Activated CD4-positive, CD25-positive, alpha-beta regulatory T cell treated with anti-CD3 and anti-CD28 coated beads, Interleukin-2, amount 50 U/mL, for 24 hours (primary cell): ENCODE measurements at regions not wholly inside any gene's neighbourhood (a gene's known extent, or its start where the extent isn't known, plus 50 kb on each side); places are given as distances from the start of the nearest gene placed in this dataset.
"Not testable (repeated sequence)": the region's sequence is repeated elsewhere in the genome, so short reads cannot be mapped to it uniquely, and the experiment has no call there.

ENCODE experiments used
- ATAC-seq, 2 donors: fragments of 150-1000 bp; cut with Tn5 transposase; one replicate each; pipeline ENCODE4 v1.10.0; 2021; ENCODE audit warnings: mild to moderate bottlenecking in 1 of 2, moderate library complexity in 1 of 2

DNA sequence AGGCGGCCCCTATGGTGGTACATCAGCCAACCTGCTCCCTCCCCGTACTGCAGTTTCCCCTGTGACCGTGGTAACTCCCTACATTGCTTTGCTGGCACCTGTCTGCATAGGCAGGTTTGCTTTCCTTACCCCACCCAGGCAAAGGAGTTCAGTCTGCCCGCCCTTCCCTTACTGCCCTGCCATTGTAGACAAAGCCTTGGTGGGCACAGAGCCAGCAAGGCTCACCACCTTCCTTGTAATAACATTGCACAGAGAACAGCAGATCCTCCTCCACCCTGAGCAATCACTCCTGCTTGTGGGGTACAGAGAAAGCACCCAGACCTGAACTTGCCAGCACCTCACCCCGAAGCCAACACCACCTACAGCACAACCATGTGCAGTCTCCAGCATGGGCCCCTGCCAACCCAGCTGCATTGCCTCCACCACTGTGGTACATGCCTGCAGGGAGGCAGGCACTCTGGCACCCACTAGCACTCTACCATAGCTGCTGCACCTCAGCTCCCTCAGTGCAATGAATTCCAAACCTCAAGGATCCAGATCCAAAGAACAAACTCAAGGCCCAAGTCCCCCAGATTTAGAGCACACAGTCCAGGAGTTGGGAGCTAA, 192.7 kb upstream of the KCNMB2 start:
- ATAC-seq: no peak

DNA sequence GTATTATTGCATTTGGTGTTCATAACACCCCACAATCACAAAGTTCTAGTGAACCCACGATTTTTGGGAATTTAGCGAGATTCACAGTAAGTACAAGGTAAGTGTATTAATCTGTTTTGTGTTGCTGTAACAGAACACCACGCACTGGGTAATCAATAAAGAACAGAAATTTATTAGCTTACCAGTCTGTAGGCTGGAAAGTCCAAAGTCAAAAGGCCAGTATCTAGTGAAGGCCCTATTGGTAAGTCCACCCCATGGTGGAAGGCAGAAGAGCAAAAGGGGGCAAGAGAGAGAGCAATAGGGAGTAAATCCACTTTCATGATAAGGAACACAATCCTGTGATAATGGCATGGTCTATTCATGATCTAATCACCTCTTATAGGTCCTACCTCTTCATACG, 190.3 kb upstream of the KCNMB2 start:
- ATAC-seq: no peak

DNA sequence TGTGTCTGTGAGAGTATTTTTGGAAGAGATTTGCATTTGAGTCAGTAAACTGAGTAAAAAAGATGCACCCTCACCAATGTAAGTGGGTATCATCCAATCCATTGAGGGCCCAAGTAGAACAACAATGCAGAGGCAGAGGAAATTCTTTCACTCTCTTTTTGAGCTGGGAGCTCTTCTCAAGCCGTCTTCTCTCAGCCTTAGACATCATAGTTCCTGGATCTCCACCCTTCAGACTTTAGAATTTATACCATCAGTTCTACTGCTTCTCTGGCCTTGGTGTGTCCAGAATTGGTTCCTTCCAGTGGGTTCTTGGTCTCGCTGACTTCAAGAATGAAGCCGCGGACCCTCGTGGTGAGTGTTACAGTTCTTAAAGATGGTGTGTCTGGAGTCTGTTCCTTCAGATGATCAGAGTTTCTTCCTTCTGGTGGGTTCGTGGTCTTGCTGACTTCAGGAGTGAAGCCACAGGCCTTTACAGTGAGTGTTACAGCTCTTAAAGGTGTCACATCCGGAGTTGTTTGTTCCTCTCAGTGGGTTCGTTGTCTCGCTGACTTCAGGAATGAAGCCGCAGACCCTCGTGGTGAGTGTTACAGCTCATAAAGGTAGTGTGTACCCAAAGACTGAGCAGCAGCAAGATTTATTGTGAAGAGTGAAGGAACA, 187.5 kb upstream of the KCNMB2 start:
- not testable (repeated sequence) for ATAC-seq

DNA sequence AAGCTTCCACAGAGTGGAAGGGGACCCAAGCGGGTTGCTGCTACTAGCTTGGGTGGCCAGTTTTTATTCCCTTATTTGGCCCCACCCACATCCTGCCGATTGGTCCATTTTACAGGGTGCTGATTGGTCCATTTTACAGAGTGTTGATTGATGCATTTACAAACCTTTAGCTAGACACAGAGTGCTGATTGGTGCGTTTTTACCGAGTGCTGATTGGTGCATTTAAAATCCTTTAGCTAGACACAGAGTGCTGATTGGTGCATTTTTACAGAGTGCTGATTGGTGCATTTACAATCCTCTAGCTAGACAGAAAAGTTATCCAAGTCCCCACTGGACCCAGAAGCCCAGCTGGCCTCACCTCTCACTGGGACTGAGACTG, 187.0 kb upstream of the KCNMB2 start:
- ATAC-seq: not testable (repeated sequence)

DNA sequence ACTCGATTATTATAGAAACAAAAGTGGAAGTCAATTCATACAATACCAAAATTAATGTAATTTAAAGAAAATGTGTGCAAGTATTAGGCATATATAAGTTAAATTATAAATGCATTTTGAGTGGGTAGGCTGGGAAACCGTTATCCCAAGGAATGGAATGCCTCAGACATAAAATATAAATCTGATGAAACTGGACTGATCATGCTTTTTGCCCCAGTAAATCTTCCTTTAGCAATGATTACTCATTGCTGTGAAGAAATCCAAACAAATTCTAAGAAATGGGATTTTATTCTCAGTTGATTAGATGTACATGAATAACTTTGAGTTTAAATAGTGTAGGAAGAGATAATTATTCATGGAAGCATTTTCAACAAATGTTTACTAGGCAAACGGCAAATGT, 185.5 kb upstream of the KCNMB2 start:
- no peak for ATAC-seq

DNA sequence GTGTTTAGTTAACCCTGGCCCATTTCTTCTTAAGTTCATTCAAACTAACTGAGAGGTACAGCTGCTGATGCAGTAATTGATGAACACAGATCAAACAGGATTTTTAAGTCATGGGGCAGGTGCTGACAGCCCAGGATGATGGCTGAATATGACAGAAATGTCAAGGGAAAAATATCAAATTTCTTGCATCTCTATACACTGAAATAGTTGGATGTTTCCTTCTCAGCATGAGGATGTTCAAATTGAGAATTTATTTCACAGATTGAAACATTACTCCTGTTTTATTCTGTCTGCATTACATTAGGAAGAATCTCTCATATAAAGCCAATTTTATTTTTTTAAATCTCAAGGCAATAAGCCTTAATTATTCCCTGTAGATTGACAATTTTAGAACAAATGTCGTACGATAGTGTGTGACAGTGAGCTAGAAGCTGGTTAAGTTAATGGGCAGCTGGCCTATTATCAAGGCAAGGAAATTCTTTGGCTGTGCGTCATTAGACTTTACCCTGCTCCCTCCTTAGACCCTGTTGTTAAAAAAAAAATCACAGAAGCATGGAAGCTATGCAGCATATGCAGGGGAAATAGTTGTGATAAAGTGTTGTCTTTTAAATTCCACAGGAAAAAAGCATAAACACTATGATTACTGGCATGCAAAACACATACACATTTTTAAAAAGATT, 183.8 kb upstream of the KCNMB2 start:
- ATAC-seq: no peak

DNA sequence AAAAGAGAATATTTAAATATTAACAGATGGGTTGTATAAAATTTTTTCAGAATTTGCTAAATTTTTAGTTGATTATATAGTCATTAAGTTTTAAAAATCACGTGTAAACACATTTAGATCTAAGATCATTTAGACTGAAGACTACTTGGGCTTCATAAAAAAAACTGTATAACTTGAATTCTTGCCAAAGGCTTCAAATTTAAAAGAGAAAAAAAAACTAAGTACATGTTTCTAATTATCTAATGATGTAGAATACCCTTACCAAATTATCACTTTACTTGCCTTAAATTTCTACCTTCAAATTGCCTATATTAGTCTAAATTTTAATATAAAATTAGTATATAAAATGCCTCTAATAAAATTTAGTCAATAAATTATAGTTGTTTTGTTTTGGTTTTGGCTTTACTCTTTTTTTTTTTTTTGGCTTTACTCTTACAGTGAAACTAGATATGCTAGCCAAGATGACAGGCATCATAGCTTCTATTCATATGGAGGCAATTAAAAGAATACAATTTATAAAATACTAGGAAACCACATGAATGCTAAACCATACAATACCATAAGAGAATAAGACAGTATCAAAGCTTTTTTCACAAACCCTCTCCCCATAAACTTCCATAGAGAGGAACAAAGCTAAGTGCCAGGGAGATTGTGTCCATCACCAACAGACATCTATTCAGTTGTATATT, 183.1 kb upstream of the KCNMB2 start:
- no peak for ATAC-seq

DNA sequence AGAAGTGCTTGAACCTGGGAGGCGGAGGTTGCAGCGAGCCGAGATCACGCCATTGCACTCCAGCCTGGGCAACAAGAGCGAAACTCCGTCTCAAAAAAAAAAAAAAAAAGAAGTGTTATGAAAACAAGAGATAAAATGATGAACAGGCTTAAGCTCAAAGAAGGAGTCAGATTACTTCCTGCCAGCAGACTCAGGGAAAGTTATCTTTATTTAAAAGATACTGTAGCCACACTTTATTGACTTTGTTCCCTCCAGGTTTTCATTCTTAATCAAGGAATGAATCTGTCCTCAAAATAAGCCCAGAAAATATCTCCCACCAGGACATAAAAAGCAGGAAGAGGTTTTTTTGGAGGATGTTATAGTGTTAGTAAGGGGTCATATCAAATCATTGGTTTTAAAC, 176.5 kb upstream of the KCNMB2 start:
- no peak for ATAC-seq

DNA sequence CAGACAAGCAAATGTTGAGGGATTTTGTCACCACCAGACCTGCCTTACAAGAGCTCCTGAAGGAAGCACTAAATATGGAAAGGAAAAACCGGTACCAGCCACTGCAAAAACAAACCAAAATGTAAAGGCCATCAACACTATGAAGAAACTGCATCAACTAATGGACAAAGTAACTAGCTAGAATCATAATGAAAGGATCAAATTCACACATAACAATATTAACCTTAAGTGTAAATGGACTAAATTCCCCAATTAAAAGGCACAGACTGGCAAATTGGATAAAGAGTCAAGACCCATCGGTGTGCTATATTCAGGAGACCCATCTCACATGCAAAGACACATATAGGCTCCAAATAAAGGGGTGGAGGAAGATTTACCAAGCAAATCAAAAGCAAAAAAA, 173.2 kb upstream of the KCNMB2 start:
- ATAC-seq: not testable (repeated sequence)

DNA sequence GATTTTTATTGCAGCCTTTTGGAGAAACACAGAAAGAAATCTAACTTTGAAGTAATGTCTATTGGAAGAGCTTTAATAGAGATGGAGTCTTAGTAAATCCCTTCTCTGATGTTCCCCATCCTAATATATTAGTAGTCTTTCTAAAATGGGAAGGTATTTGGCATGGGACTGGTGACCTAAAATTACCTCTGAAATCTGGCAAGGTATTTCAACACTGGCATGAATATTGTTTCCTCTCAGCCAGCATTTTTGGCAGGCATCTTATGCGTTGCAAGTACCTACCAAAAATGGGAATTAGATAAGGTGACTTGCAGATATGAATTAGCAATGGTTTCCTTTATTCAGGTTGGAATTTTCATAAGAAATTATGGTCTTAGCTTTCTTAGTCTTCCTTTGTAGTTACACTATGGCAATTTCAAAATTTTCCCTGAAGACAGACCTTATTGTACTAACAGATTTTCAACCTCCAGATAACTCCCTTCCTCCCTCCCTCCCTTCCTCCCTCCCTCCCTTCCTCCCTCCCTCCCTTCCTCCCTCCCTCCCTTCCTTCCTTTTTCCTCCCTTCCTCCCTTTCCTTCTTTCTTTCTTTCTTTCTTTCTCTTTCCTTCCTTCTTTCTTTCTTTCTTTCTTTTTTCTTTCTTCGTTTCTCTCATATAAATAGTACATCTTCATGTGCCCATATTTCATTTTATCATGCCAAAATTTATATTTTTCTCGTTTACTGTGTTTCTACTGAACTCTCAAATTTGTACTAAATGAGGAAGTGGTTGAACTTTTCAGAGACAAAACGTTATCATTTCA, 168.2 kb upstream of the KCNMB2 start:
- ATAC-seq: no peak

DNA sequence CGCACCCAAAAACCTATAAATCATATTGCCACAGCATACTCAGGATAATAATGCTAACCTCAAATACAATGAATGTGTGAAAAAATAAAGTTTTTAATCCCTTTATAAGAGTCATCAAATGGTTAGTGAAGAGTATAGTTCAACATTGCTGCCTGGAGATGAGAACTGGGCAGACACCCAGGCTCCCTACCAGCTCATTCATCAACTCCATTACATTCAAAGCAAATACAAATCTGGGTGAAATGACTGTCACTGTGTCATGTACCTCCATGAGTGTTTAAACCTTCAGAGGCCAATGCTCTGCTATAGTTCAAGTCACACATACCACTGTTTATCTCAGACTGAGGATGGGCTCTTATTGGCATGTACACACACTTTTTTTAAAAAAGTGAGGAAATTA, 167.2 kb upstream of the KCNMB2 start:
- no peak for ATAC-seq

DNA sequence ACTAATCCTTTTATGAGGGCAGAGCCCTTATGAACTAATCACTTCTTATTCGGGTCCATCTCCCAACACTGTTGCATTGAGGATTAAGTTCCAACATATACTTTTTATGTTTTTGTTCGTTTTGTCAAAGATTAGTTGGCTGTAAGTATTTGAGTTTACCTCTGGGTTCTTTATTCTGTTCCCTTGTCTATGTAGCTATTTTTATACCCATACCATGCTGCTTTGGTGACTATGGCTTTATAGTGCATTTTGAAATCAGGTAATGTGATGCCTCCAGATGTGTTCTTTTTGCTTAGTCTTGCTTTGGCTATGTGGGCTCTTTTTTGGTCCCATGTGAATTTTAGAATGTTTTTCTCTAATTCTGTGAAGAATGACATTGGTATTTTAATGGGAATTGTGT, 166.4 kb upstream of the KCNMB2 start:
- ATAC-seq: no peak

DNA sequence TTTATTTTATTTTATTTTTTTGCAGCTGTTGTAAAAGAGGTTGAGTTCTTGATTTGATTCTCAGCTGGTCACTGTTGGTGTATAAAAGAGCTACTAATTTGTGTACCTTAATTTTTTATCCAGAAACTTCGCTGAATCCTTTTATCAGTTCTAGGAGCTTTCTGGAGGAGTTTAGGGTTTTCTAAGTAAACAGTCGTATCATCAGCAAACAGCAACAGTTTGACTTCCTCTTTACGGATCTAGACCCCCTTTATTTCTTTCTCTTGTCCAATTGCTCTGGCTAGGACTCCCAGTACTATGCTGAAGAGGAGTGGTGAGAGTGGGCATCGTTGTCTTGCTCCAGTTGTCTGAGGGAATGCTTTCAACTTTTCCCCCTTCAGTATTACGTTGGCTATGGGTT, 165.8 kb upstream of the KCNMB2 start:
- ATAC-seq: no peak

DNA sequence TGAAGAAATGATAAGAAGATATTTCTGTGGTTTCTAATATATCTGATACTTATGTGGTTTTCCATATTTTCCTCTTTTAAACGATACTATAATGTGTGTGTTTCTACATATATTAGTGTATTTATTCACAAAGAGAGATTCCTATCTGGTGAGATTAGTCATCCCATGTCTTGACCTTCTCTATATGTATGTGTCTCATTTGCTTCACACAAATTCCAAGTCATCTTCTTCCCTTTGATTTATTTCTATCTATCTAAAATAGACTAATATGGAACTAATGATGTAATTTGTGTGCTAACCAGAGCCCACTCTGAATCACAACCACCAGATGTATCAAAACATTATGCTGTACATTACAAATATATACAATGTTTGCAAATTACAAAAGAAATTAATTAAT, 154.7 kb upstream of the KCNMB2 start:
- ATAC-seq: no peak

DNA sequence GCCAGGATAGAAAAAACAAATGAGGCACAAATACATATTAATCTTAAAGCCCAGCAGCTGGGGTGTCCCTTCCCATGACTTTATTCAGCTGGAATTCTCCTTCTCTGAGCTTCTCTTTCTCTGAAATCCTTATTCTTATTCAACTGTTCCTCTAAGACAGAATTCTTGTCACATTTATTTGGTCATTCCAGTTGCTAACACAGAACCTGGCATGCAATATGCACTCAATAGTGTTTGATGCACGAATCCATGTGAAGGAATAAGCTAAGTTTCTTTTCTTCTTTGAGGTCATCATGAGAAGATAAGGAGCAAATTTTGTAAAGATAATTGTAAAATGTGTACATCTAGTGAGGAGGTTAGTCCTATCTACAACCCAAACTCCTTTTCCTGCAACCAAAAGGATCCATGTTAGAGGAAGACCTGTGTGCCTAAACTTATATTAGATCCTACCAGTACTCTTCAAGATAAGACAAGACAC, 154.2 kb upstream of the KCNMB2 start:
- ATAC-seq: no peak

DNA sequence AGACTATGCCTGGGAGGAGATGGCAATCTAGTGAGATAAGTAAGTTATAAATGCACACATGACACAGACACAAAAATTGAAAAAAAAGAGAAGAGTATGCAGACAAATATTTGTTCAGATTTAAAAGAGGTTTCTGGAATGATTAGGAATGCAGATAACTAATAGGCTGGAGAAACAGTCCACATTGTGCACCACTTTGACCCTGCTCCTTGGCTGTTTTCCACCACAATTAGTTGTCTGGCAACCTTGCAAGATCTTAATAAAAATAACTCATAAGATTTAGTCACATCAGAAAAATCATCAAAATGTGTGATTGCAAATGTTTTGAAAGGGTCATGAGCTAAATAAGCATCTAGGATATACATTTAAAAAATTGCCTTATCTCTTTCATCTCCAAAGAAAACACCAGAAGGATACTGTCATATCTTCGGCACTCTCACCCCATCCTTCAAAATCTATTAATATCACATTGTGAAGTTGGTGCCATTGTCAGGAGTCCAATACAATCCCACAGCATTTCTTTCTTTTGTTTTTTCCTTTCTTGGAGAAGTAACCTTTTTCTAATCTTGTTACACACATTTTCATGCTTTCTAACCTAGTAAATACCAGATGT, 153.7 kb upstream of the KCNMB2 start:
- ATAC-seq: no peak

DNA sequence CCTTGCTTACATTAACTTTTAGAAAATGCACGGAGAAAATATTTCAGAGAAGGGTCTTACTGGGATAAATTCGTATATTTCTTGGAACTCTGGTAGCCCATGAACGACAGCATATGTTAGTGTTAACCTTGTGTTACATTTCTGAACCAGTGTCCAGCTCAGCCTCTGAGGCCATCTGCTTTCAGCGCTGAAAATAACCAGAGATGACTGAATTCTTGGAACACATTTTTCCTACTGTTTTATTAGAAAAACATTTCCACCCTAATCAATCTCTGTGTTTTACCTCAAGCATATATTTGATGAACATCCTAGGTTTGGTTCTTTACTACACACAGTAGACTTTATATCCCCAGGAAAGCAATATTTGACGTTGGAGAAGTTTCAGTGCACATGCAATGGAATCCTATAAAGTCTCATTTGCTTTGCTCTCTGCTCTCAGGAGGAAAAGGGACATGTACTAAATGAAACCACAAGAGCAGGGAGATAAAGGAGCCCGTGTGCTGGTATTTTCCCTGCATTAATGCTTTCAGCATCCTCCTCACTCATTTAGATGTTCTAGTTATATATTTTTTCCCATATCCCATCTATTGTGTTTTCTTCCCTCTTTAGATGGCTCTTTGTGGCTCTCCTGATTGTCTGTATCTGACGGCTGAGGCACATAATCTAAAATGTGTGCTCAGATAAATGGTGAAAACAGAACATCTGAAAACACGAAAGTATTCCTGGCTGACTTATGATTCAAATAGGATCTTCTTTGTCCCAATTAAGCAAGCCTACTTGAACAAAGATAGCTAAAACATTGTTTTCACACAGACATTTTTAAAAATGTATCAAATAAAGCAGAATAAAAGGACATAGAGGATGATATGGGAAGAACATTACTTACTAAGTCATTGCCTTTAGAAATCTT, 151.7 kb upstream of the KCNMB2 start:
- ATAC-seq: no peak

DNA sequence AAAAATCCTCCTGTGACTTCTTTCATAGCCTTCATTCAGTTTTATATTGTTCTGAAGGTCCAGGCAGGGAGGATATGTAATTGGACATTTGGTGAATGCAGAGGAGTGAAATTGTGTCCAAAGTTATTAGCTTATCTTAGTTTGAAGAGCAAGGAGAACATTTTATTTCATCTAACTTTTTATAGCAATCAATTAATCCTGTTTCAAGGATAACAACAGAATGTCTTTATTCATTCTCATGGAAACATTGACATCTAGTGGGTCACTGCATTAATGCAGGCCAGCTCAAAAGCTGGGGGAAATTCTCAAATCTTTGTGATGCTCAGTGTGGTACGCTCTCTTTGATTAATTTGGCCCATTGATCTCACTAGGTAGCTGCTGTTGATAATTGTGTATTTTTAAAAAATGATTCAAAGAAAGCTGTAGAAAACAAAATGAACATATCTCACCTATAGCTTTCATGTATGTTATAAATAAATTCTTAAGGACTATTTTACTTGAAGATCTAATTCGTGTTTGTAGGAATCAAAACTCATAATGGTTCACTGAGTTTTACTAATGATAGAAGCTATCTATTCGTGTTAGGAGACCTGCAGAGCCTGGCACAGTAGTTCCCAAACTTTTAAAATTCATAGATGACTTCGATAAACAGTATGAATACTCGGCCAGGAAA, 150.8 kb upstream of the KCNMB2 start:
- peak in 1 of 2 donors; percentile 32 for ATAC-seq

DNA sequence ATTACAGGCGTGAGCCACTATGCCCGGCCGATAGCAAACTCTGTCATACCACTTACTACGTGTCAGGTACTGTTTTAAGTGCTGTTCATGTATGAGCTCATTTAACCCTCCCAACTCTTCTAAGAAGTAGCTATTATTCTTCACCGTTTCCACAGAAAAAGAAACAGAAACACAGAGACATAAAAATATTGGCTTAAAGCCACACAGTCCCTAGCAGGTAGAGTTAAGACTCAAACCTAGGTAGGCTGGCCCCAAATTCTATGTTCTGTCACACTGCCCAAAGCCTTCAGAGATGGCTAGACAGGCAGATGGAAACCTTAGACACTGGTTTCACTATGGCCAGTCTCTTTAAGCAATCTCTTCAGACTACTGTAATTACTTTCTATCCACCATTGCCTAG, 149.8 kb upstream of the KCNMB2 start:
- ATAC-seq: peak; percentile 28 to 60

DNA sequence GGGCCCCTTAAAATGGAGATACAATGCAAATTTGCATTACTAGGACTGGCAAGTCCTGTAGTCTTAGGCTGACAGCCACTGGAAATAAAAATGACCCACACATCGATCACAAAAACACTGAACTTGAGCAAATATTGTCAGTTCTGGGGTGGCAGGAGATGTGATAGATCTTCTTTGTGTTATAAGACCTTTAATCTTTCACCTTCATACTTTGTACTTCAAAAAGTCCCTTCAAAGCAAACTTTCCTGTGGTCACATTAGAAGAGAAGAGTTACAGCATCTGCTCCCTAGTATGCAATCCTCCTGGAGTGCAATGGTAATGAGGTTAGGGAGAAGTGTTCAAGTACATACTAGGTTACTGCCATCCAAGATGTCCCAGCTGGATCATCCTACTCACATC, 149.4 kb upstream of the KCNMB2 start:
- no peak for ATAC-seq

DNA sequence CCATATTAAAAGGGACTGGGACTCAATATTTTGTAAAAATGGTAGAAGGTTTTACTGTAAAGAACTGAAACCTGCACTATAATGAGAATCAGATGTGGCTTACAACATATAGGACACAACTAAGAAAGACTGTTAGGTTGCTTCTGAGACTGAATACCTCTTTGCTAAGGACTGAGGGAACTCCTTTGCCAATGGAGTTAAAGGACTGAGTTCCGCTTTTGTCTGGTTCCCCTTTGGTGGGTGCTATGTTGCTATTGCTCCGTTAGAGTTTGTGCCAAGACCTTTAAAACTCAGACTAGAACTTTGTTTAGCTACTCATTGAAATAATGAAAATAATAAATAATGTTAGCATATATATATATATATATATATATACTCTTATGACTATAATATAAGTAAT, 147.8 kb upstream of the KCNMB2 start:
- ATAC-seq: no peak
